Lung (tissue), 11 donors: ENCODE measurements at regions not wholly inside any gene's neighbourhood (a gene's known extent, or its start where the extent isn't known, plus 50 kb on each side); places are given as distances from the start of the nearest gene placed in this dataset.
A peak's percentile ranks its signal among the peaks of the same experiment; 100 is the strongest.

ENCODE experiments used
- ATAC-seq: fragments of 200-7000 bp; cut with Tn5 transposase; one replicate; pipeline ENCODE4 v1.9.1; 2020; ENCODE audit warnings: moderate number of reproducible peaks; ENCODE audit not compliant: insufficient read depth, low FRiP score
- DNase-seq, 3 donors: peaks; one replicate each; pipeline ENCODE4 v3.0.0-alpha.2; 2013 to 2017
- H3K27ac ChIP-seq, 2 donors: one replicate each; pipeline ENCODE4 v1.5.1; 2013; ENCODE audit warnings: mild to moderate bottlenecking in 2 of 2, moderate library complexity in 2 of 2, control low read depth in 1 of 2, inconsistent platforms in 1 of 2, low read depth in 1 of 2, low read length in 1 of 2
- H3K27me3 ChIP-seq, 3 donors: one replicate each; pipeline ENCODE4 v1.5.1; 2013; ENCODE audit warnings: low read length in 2 of 3; ENCODE audit not compliant: control insufficient read depth in 3 of 3, insufficient read depth in 3 of 3
- H3K36me3 ChIP-seq, 4 donors: one replicate each; pipeline ENCODE4 v1.5.1; 2013; ENCODE audit warnings: low read length in 4 of 4, mild to moderate bottlenecking in 1 of 4, moderate library complexity in 1 of 4; ENCODE audit not compliant: control insufficient read depth in 4 of 4, insufficient read depth in 4 of 4
- H3K4me1 ChIP-seq, 5 donors: one replicate each; pipeline ENCODE4 v1.5.1; 2013; ENCODE audit warnings: low read length in 5 of 5, mild to moderate bottlenecking in 2 of 5, moderate library complexity in 1 of 5; ENCODE audit not compliant: control insufficient read depth in 5 of 5, insufficient read depth in 5 of 5
- H3K4me3 ChIP-seq: one replicate; pipeline ENCODE4 v1.5.1; 2013; ENCODE audit warnings: mild to moderate bottlenecking, control low read depth, moderate library complexity
- H3K9ac ChIP-seq, 2 donors: one replicate each; pipeline ENCODE4 v1.5.1; 2013; ENCODE audit warnings: low read length in 2 of 2, control low read depth in 1 of 2; ENCODE audit not compliant: insufficient read depth in 1 of 2
- H3K9me3 ChIP-seq, 4 donors: one replicate each; pipeline ENCODE4 v1.5.1; 2013; ENCODE audit warnings: low read length in 3 of 4, mild to moderate bottlenecking in 1 of 4, moderate library complexity in 1 of 4; ENCODE audit not compliant: control insufficient read depth in 4 of 4, insufficient read depth in 3 of 4
- WGBS, 2 donors: extraction: QIAGEN DNeasy Blood & Tissue Kit; methylation state at CpG; one replicate each; pipeline ENCODE4 v1.1.7; 2013; 5-methylcytosine and 5-hydroxymethylcytosine counted together
- TF ChIP-seq, protein P1 (sequence below): IDR thresholded peaks from 2 replicates; pipeline ENCODE4 v1.5.1; 2012; ENCODE audit warnings: mild to moderate bottlenecking; ENCODE audit errors: control extremely low read depth, extremely low read depth
- donor health status: control.
- donor health status: control.
- donor health status: Bipolar disorder and iron deficiency.
- donor health status: healthy.
- donor health status: DM: yes; HTN: yes; CAD: no.

- no peak overlapping the region for H3K27ac ChIP-seq
- H3K36me3 ChIP-seq = no peaks in the 10 kb centered on the region
- no peak overlapping the region for H3K9ac ChIP-seq
- H3K4me3 ChIP-seq = no peak overlapping the region
- TF ChIP-seq, protein P1, sequence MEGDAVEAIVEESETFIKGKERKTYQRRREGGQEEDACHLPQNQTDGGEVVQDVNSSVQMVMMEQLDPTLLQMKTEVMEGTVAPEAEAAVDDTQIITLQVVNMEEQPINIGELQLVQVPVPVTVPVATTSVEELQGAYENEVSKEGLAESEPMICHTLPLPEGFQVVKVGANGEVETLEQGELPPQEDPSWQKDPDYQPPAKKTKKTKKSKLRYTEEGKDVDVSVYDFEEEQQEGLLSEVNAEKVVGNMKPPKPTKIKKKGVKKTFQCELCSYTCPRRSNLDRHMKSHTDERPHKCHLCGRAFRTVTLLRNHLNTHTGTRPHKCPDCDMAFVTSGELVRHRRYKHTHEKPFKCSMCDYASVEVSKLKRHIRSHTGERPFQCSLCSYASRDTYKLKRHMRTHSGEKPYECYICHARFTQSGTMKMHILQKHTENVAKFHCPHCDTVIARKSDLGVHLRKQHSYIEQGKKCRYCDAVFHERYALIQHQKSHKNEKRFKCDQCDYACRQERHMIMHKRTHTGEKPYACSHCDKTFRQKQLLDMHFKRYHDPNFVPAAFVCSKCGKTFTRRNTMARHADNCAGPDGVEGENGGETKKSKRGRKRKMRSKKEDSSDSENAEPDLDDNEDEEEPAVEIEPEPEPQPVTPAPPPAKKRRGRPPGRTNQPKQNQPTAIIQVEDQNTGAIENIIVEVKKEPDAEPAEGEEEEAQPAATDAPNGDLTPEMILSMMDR = no peak
- H3K9me3 ChIP-seq = peaks cover 0 to 3% (median 0%) of the 10 kb centered on the region in 4 donors
- DNase-seq (no peak), ATAC-seq (no peak)
- 48 to 50% methylated on average over 2 of the region's 2 CpGs for WGBS, 2 donors
- H3K4me1 ChIP-seq = no peaks in the 10 kb centered on the region
- no peaks in the 10 kb centered on the region for H3K27me3 ChIP-seq
These were observed 226.8 kb downstream of the NMUR2 start for GRCh38 chr5:152178350-152178699.

DNA sequence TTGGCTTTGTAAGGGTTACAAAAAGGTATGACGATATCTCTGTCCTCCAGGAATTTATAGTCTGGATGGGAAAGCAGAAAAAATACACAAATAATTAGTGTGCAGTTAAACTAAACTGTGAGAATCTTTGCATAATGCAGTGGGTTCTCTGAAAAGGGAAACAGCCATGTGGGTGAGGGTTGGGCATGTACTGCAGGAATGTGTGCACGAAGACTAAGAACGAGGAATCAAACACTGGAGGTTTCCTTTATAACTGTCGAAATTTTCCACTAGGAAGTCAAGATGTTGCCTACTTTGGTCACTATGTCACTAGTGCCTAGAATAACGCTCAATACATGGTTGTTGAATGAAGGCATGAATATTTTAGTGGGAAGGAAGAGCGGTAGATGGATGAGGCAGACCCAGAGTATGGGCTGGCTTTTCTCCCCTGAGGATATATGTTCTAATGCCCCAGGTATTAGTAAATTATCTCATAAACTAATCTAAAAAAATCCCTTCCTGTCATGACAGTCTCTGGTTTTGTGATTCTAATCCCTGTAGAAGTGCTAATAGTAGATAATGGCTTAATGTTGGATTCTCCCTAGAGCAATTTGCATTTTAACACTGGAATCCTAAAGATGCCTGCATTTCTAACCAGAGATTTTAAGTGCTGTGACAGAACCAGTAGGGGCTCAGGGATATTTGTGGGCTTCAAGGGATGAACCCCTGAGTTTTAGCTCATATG is 227.3 kb downstream of the NMUR2 start:
- TF ChIP-seq, protein P1 = no peak
- DNase-seq (no peak), ATAC-seq (no peak)
- Histone ChIP-seq H3K27me3 (no peaks in the 10 kb centered on the region), H3K4me3 (no peak overlapping the region), H3K4me1 (no peaks in the 10 kb centered on the region), H3K27ac (no peak overlapping the region), H3K36me3 (no peaks in the 10 kb centered on the region), H3K9ac (no peak overlapping the region), H3K9me3 (peaks cover 0 to 3% (median 0%) of the 10 kb centered on the region in 4 donors)
- 77 to 85% methylated on average over 6 of the region's 6 CpGs for WGBS, 2 donors

- Histone ChIP-seq H3K27me3 (no peaks in the 10 kb centered on the region), H3K9ac (no peak overlapping the region), H3K27ac (no peak overlapping the region), H3K4me1 (no peaks in the 10 kb centered on the region), H3K9me3 (peaks cover 0 to 5% (median 0%) of the 10 kb centered on the region in 4 donors), H3K4me3 (no peak overlapping the region), H3K36me3 (no peaks in the 10 kb centered on the region)
- no peak for DNase-seq
- ATAC-seq = no peak
- WGBS, 2 donors = 82 to 91% methylated on average over 1 of the region's 1 CpG
- TF ChIP-seq, protein P1 = no peak
These were observed 233.2 kb downstream of the NMUR2 start for GRCh38 chr5:152171888-152172287.

- Histone ChIP-seq H3K36me3 (no peaks in the 10 kb centered on the region), H3K4me1 (no peaks in the 10 kb centered on the region), H3K27ac (no peak overlapping the region), H3K9me3 (peaks cover 0 to 5% (median 0%) of the 10 kb centered on the region in 4 donors), H3K9ac (no peak overlapping the region), H3K27me3 (no peaks in the 10 kb centered on the region), H3K4me3 (no peak overlapping the region)
- ATAC-seq (no peak), DNase-seq (peak in 1 of 3 donors; percentile 5)
- TF ChIP-seq, protein P1 = no peak
- WGBS, 2 donors = 28 to 40% methylated on average over 4 of the region's 4 CpGs
These were observed 234.7 kb downstream of the NMUR2 start for GRCh38 chr5:152170350-152170749.
